ENCODE measurements at regions not wholly inside any gene's neighbourhood (a gene's known extent, or its start where the extent isn't known, plus 50 kb on each side); places are given as distances from the start of the nearest gene placed in this dataset.
"Not testable (repeated sequence)": the region's sequence is repeated elsewhere in the genome, so short reads cannot be mapped to it uniquely, and the experiment has no call there.

DNA sequence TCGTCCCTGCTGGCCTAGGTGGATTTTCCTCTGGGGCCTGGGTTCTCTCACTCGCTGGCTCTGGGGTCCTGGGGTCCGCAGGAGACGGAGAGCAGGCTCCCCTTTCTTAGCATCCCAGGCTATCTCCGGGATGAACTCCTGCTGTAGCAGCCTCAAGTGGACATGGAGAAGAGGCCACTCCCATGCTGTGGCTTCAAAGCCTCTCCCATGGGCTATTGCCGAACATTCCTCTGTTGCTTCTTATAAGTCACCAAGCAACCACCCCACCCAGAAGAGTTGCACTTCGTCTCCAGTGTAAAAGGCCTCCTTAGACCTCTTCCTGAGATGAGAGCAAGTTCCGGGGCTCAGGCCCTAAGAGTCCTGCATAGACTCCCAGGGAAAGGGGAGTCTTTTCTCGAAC is 124.0 kb upstream of the RCN1 start:
- intact Hi-C loops (cut with DNase I), result no loop called here
- ATAC-seq, result no peak
- no peak for DNase-seq (ENCODE audit: low spot score)

DNA sequence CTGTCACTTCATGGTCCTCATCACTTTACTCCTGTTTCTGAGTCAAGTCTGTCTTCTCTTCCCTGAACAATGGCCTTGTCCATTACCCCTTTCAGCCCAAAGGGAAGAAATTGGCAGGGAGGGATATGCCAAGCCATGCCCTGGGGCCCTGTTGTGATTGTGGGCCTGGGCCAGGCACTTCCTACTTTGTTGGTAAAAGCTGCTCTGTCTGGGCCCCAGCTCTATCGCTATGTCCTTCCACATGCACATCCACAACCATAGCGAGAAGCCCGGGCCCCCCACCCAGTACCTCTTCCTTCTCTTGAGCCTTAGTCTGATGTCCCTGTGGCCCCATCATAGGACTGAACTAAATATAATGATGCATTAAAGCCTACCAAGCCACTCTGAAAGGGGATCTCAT is 126.7 kb upstream of the RCN1 start:
- intact Hi-C loops (cut with DNase I), result no loop called here
- DNase-seq (ENCODE audit: low spot score), result no peak
- no peak for ATAC-seq

DNA sequence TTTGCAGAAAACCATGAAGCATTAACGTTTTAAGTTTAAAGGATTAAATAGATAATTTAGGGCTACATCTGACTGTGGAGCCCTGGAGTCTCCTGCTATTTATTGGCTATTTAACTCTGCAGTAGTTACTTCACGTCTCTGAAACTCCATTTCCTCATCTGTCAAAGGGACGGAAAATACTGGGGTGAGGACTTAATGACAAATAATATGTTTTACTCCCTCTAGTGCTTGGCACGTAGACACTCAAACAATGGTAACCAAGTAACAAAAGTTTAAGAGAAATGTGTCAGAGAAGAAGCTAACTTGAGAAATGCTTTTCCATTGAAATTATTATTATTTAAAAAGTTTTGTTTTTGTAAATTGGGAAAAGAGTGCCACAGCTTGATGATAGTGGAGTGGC is 130.7 kb upstream of the RCN1 start:
- intact Hi-C loops (cut with DNase I), result no loop called here
- ATAC-seq, result no peak
- DNase-seq (ENCODE audit: low spot score), result no peak

DNA sequence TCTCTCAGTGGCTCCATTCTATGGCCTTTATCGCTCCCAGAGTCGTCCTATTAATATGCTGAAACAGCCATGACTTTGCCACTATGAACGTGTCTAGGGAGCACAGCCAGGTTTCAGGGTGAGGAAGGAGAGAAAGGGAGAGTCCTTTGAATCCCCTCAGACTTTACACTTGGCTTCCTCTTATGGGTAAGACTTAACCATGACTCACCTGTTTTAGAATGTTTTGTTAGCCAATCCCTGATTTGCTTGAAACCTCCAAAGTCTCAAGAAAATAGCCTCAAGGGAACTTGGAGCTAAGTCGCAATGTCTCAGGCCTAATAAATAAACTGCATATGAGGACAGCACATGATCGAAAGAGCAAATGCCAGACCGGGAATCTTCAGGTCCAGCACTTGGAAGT is 131.2 kb upstream of the RCN1 start:
- intact Hi-C loops (cut with DNase I), result no loop called here
- no peak for ATAC-seq
- DNase-seq (ENCODE audit: low spot score), result no peak

DNA sequence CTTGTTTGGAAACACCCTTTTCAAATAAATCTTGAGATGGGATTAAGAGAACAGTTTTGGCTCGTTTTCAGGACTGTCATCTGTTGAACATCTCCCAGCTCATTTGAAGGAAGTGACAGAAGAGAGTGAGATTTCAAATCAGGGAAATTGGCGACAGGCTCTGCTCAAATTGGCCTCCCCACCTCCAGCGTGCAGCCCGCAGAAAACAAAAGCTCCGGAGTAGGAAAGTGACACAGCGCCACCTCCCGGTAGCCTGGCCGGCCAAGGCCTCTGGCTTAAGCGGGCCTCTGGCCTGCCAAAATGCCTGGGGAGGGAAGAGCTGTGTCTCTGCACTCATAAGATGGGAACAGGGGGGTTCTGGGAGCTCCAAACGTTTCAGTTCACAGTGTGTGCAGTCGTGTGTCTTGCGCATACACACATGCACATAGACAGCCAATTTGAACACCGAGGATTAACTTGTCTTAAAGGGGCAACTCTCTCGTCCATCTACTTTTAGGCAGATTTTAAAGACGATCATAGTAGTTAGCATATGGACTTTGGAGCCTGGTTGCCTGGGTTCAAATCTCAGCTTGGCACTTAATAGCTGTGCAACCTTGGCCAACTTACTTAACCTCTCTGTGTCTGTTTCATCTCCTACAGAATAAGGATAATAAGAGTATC is 132.7 kb upstream of the RCN1 start:
- intact Hi-C loops (cut with DNase I), result no loop called here
- ATAC-seq (peak; percentile 26), DNase-seq (ENCODE audit: low spot score) (peak; percentile 72)

DNA sequence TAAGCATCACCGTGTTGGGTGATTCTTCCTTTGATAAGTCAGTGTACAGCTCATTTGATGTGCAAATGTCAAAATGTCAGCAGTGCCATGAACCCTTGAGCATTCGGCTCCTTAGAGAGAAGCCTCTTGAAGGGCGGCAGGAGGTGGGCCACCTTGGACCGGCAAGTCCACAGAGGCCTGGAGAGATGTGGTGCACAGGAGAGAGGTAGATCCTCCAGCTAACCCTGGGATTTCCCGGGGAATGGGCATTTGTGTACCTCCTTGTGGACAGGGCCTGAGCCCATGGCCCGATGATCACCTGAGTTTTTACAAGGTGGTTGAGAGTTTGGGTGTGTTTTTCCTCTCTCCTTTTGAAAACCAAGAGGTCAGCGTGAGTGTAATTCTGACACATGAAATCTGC is 133.2 kb upstream of the RCN1 start:
- no peak for ATAC-seq
- intact Hi-C loops (cut with DNase I), result no loop called here
- DNase-seq (ENCODE audit: low spot score), result no peak

DNA sequence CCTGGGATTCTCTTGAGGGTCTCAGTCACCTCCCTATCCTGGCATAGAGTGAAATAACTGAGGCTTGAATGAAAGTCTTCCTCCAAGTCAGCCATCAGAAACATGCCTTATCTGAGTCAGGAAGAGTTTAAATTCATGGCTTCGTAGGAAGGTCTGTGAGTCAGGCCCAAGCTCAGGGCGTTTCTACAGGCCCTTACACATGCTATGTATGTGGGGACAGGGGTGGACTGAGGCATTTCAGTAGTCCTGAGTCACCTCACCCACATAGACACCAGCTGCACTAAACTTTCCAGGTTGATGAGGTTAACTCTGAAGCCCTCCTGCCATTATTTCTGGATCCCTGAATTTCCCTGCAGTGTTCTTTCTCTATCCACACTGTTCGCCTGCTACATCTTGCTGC is 134.6 kb upstream of the RCN1 start:
- ATAC-seq, result no peak
- intact Hi-C loops (cut with DNase I), result no loop called here
- no peak for DNase-seq (ENCODE audit: low spot score)

DNA sequence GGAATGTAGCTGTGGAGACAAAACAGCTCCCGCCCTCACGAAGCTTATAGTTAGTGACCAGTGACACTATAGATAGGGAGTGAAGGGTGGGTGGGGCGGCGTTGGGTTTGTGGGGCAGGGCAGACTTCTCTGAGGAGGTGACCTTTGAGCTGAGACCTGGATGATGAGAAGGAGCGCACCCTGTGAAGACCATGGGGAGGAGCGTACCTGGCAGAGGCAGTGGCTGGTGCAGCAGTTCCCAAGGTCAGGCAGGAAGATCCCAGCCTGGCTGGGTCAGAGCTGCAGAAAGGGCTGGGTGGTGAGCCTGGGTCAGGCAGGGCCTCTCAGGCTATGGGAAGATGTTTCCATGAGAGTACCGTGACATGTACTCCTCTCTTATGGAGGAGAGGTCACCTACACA is 135.0 kb upstream of the RCN1 start:
- ATAC-seq (no peak), DNase-seq (ENCODE audit: low spot score) (no peak)
- intact Hi-C loops (cut with DNase I), result no loop called here

DNA sequence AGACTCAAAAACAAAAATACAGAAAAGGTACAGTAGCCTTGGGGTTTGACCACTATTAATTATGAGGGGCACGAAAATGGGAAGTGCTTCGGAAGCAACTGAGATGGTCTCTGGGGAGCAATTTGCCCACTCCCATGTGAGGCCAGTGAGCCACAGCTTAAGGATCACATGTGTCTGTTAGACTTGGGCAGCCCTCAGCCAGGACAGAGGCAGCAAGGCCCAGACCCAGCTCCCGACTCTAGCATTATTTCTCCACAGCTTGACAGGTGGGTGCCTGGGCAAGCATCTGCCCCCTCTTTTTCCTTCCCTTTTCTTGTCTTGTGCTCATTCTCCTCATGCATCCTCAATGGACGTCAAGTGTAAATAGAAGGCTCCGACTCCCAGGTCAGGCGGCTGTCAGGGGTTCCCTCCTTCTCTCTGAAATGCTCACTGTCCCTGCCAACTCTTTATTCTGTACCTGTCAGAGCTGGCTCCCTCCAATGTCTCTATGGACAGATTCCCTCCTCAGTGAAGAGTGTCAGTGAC is 137.0 kb upstream of the RCN1 start:
- DNase-seq (ENCODE audit: low spot score) (no peak), ATAC-seq (no peak)
- intact Hi-C loops (cut with DNase I), result no loop called here

DNA sequence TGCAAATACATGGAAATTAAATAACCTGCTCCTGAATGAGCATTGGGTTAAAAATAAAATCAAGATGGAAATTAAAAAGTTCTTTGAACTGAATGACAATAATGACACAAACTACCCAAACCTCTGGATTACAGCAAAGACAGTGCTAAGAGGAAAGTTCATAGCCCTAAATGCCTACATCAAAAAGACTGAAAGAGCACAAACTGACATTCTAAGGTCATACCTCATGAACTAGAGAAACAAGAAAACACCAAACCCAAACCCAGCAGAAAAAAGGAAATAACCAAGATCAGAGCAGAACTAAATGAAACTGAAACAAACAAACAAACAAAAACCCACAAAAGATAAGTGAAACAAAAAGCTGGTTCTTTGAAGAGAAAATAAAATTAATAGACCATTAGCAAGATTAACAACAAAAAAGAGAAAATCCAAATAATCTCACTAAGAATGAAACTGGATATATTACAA is 138.6 kb upstream of the PAX6 start:
- ATAC-seq; DNase-seq (ENCODE audit: low spot score); intact Hi-C loops (cut with DNase I): not testable (repeated sequence)

DNA sequence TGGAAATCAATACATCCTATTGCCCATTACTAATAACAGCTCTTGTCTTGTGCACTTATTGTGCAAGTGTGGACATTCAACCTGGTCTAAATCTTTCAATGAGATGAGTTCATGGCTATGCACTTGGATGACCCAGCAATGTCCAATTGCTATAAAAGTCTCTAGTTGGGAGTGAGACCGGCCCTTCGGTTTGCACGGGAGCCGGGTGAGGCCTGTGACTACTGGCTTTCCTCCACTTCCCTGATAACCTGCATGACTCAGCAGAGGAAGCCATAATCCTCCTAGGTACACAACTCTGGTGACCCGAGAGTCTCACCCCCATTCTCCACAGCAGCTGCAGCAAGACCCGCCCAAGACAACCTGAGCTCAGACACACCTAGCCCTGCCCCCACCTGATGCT is 135.9 kb upstream of the PAX6 start:
- intact Hi-C loops (cut with DNase I), result no loop called here
- no peak for DNase-seq (ENCODE audit: low spot score)
- ATAC-seq, result no peak

DNA sequence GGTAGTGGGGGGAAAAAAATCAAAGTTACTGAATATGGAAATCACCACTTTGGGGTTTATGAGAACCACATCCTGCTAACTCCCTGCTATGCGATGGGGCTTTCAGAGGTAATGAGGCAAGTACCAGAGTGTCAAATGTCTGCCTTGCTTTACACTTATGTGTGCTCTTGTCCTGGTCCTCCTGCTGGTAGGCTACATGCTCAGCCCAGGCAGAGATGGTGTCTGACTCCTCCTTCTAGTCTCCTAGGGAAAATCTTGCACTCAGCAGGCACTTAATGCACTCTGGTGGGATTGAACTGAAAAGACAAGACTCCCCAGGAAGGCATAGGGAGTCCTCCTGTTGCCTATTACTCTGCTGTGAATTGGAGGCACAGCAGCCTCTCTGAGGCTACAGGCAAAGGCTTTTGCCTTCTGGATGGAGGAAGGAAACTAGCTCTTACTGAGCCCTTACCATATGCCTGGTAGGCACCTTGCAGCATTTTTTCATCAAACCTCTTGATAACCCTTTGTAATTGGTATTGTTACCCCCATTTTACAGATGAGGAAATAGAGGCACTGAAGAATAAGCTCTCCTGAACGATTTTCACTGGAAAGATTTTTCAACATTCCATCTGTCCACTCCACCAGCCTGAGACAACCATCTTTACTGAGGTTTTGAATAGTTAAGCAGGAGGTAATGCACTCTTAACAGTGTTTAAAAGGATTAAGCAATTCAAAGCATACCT is 132.1 kb upstream of the PAX6 start:
- ATAC-seq, result no peak
- intact Hi-C loops (cut with DNase I), result no loop called here
- DNase-seq (ENCODE audit: low spot score), result no peak

DNA sequence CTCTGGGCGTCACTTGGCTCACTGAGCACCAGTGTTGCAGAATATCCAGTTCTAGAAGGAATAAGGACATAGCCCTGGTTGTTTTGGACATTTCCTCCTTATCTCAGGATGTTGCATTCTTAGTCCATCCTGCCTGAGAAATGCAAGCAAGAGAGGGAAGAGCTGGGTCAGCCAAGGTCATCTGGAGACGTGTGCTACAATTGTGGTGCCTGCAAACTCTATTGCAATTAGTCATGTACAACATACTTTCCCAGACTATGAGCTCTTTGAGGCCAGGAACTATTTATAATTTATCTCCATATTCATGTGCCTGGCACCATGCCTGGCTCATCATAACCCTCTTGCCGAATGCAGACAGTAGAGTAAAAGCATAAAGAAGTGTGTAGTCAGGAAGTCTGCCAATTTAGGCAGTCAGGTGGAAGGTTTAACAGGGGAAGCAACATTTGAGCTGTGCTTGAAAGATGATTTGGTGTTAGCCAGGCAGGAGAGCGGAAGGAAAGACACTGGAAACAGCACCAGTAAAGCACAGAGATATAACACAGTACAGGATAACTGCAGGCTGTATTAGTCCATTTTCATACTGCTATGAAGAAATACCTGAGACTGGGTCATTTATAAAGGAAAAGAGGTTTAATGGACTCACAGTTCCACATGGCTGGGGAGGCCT is 129.4 kb upstream of the PAX6 start:
- ATAC-seq, result no peak
- no peak for DNase-seq (ENCODE audit: low spot score)
- intact Hi-C loops (cut with DNase I), result no loop called here

DNA sequence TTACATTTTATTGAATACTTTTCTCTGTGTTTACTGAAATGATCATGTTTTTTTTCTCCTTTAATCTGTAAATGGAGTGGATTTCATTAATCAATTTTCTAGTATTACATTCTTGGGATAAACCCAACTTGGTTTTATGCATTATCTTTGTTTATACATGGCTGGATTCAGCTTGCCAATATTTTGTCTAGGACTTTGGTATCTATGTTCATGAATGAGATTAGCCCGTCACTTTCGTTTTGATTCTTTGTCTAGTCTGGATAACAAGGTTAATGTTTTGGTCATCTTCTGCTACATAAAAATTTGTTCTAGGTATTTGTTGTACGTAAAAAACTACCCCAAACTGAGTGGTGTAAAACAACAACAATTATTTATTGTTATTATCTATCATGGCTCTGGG is 127.9 kb upstream of the PAX6 start:
- intact Hi-C loops (cut with DNase I), result no loop called here
- no peak for ATAC-seq
- no peak for DNase-seq (ENCODE audit: low spot score)

DNA sequence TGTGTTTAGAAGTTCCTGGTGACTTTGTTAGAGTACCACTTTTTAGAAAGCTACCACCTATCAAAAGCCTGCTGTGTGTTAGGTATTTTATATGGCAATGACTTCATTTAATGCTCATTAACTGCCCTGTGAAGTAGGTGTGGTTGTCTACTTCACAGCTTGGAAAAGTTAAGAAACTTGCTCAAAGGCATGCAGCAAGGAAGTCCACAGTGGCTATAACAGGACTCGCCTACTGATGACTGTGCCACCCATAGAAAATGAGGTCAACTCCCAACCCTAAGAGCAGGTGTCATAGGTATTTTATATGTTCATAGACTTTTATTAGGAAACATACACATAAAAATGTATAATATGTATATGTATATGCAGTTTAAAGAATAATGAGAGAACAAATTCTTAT is 125.2 kb upstream of the PAX6 start:
- intact Hi-C loops (cut with DNase I), result no loop called here
- ATAC-seq (no peak), DNase-seq (ENCODE audit: low spot score) (no peak)

DNA sequence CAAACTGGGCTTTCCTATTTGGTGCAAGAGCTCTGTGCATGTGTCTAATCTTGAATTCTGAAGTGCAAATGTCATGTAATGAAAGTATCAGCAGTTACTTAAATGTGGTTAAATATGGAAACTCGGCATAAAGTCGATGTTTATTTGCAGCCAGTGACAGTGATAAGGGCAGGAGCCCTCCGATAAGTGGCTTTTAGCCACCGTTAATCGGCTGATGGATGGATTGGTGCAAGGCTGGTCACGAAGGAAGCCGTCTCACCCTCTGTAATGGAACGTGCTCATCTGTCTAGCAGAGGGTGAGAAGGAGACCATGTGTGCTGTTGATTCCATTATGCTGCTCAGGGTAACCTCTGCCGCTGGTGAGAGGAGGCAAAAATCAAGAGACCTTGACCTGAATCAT is 121.8 kb upstream of the PAX6 start:
- DNase-seq (ENCODE audit: low spot score) (no peak), ATAC-seq (no peak)
- intact Hi-C loops (cut with DNase I), result no loop called here

DNA sequence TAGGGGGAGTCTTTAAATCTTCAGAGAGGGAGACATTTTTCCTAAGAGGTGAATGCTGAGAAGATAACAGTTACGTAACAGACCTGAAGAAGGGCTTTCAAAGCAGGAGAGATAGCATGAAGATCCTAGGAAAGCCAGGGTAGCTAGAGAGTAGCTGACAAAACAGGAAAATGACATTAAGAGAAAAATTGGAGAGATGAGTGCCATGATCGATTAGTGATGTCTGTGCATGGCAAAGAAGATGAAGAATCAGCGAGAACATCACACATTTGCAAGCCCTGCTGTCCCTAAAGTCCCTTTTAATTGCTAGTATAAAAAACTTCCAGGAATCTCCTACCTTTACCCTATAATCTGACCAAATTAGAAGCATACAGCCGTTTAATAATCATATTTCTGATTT is 116.9 kb upstream of the PAX6 start:
- DNase-seq (ENCODE audit: low spot score), result no peak
- intact Hi-C loops (cut with DNase I), result no loop called here
- no peak for ATAC-seq

DNA sequence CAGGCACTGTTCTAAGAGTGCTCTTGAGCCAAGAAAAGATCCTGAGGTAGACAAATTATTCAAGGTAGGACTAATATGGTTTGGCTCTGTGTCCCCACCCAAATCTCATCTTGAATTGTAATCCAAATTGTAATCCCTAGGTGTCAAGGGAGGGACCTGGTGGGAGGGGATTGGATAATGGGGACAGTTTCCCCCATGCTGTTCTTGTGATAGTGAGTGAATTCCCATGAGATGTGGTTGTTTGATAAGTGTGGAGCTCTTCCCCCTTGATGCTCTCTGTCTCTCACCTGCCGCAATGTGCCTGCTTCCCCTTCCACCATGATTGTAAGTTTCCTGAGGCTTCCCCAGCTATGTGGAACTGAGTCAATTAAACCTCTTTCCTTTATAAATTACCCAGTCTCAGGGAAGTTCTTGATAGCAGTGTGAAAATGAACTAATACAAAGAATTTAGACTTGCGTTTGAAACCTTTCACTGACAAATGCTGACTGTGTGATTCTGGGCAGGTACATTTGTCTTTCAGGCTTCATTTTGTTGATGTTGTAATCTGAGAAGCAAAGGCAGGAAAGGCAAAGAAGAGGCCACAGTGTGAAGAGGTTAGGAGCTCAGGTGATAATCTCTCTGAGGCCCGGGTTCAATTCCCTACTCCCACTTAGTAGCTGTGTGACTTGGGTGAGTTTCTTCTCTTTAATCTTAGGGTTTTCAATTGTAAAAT is 115.8 kb upstream of the PAX6 start:
- DNase-seq (ENCODE audit: low spot score) (no peak), ATAC-seq (no peak)
- intact Hi-C loops (cut with DNase I), result no loop called here

DNA sequence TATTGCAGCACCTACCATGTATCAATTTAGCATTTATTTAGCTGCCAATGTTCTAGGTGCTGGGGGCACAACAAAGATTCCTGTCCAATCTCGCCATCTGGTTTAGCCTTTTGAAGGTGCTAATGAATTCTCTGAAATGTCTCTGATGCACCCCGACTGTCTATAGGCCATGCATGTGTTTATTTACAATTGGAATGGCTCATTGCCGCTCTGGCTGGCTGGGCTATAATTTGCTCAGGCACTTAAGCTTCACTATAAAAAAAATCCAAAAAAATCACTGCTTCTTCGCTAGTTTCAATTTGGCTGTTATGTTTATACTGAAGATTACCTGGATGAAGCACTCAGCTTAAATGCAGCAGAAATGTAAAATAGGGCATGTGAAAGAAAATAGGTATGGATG is 115.0 kb upstream of the PAX6 start:
- ATAC-seq (no peak), DNase-seq (ENCODE audit: low spot score) (no peak)
- intact Hi-C loops (cut with DNase I), result no loop called here

DNA sequence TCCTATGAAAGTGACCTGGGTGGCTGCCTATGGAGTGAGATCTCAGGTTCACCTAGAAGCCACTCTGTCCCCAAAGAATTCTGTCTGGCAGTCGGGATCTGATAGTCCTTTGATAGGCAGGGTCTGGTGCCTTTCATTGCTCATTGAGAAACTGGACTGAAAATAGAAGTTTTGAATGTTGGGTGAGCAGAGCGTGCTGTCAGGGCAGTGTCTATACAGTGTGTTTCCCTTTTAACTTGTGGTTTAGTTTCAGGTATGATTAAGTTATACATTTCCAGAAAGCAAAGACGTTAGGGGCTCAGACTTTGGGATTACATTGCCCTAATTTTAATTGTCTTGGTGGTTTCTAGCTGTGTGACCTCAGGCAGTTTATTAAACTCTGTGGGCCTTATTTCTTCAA is 111.3 kb upstream of the PAX6 start:
- intact Hi-C loops (cut with DNase I), result no loop called here
- DNase-seq (ENCODE audit: low spot score) (no peak), ATAC-seq (no peak)

All from sciatic nerve (tissue), 2 donors.